Ishikawa (cell line): ENCODE measurements at regions not wholly inside any gene's neighbourhood (a gene's known extent, or its start where the extent isn't known, plus 50 kb on each side); places are given as distances from the start of the nearest gene placed in this dataset.

Experiments
- CEBPB ChIP-seq: IDR thresholded peaks from 2 replicates; pipeline ENCODE4 v1.6.1; 2012
- CREB1 ChIP-seq: IDR thresholded peaks from 2 replicates; pipeline ENCODE4 v1.6.1; 2012; ENCODE audit warnings: low read depth
- EGR1 ChIP-seq: IDR thresholded peaks from 2 replicates; pipeline ENCODE4 v1.6.1; 2012
- EP300 ChIP-seq: IDR thresholded peaks from 2 replicates; pipeline ENCODE4 v1.6.1; 2012; ENCODE audit warnings: borderline replicate concordance
- FOXM1 ChIP-seq: IDR thresholded peaks from 2 replicates; pipeline ENCODE4 v1.6.1; 2012; ENCODE audit warnings: low read depth, borderline replicate concordance
- MAX ChIP-seq: IDR thresholded peaks from 2 replicates; pipeline ENCODE4 v1.6.1; 2012
- NFIC ChIP-seq: IDR thresholded peaks from 2 replicates; pipeline ENCODE4 v1.6.1; 2012
- RAD21 ChIP-seq: IDR thresholded peaks from 2 replicates; pipeline ENCODE4 v1.6.1; 2012; ENCODE audit warnings: low read depth
- TAF1 ChIP-seq: IDR thresholded peaks from 2 replicates; pipeline ENCODE4 v1.6.1; 2012; ENCODE audit warnings: low read depth, mild to moderate bottlenecking
- TCF12 ChIP-seq: IDR thresholded peaks from 2 replicates; pipeline ENCODE4 v1.6.1; 2012; ENCODE audit warnings: low read depth
- TEAD4 ChIP-seq: IDR thresholded peaks from 2 replicates; pipeline ENCODE4 v1.6.1; 2012
- USF1 ChIP-seq: IDR thresholded peaks from 2 replicates; pipeline ENCODE4 v1.6.1; 2012
- YY1 ChIP-seq: IDR thresholded peaks from 2 replicates; pipeline ENCODE4 v1.6.1; 2012; ENCODE audit warnings: low read depth
- ZBTB7A ChIP-seq: IDR thresholded peaks from 2 replicates; pipeline ENCODE4 v1.6.1; 2012; ENCODE audit warnings: low read depth
- TF ChIP-seq, protein P1 (sequence below): IDR thresholded peaks from 2 replicates; pipeline ENCODE4 v1.6.1; 2012; ENCODE audit warnings: low read depth, mild to moderate bottlenecking

DNA sequence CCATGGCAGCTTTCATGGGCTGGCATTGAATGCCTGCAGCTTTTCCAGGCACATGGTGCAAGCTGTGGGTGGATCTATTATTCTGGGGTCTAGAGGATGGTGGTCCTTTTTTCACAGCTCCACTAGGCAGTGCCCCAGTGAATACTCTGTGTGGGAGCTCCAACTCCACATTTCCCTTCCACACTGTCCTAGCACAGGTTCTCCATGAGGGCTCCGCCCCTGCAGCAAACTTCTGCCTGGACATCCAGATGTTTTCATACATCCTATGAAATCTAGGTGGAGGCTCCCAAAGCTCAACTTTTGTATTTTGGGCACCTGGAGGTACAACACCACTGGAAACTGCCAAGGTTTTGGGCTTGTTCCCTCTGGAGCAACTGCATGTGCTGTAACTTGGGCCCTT is 450.6 kb downstream of the LMO7 start:
- TF ChIP-seq TAF1 (no peak), CREB1 (no peak), NFIC (no peak), TCF12 (no peak)

- TF ChIP-seq RAD21 (no peak), MAX (no peak)
Observed at GRCh38 chr13:76067850-76068249, 431.7 kb downstream of the LMO7 start.

- TF ChIP-seq RAD21 (no peak), USF1 (no peak), EP300 (no peak), CEBPB (no peak), FOXM1 (no peak), CREB1 (no peak), YY1 (no peak), EGR1 (no peak), TCF12 (no peak)
Observed at GRCh38 chr13:76053181-76053580, 417.1 kb downstream of the LMO7 start.

DNA sequence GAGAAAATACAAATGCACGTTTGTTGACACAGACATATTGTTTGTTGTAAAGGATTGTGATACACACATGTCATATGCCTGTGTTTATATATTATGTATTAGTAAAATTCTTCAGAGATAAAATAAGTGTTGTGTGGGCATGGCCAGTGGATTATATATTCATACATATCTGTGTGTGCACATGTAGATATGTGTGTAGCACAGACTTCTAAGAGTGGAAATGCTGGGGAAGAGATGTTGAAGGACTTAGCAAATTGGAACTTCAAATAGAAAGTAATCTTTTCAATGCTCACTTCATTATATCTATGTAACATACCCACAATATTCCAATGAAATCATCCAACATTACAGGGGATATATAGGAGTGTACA is 413.2 kb downstream of the LMO7 start:
- TF ChIP-seq, protein P1, sequence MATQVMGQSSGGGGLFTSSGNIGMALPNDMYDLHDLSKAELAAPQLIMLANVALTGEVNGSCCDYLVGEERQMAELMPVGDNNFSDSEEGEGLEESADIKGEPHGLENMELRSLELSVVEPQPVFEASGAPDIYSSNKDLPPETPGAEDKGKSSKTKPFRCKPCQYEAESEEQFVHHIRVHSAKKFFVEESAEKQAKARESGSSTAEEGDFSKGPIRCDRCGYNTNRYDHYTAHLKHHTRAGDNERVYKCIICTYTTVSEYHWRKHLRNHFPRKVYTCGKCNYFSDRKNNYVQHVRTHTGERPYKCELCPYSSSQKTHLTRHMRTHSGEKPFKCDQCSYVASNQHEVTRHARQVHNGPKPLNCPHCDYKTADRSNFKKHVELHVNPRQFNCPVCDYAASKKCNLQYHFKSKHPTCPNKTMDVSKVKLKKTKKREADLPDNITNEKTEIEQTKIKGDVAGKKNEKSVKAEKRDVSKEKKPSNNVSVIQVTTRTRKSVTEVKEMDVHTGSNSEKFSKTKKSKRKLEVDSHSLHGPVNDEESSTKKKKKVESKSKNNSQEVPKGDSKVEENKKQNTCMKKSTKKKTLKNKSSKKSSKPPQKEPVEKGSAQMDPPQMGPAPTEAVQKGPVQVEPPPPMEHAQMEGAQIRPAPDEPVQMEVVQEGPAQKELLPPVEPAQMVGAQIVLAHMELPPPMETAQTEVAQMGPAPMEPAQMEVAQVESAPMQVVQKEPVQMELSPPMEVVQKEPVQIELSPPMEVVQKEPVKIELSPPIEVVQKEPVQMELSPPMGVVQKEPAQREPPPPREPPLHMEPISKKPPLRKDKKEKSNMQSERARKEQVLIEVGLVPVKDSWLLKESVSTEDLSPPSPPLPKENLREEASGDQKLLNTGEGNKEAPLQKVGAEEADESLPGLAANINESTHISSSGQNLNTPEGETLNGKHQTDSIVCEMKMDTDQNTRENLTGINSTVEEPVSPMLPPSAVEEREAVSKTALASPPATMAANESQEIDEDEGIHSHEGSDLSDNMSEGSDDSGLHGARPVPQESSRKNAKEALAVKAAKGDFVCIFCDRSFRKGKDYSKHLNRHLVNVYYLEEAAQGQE, result no peak
- TF ChIP-seq EGR1 (no peak), RAD21 (no peak), FOXM1 (no peak), USF1 (no peak), TEAD4 (no peak), ZBTB7A (no peak)

GRCh38 chr13:76048675-76049375 is 412.7 kb downstream of the LMO7 start:
- TF ChIP-seq, protein P1, result no peak
- TF ChIP-seq TAF1 (no peak), CREB1 (no peak), EP300 (no peak), NFIC (no peak), EGR1 (no peak), FOXM1 (no peak), USF1 (no peak), RAD21 (no peak)

GRCh38 chr13:76048131-76048530 is 412.0 kb downstream of the LMO7 start:
- TF ChIP-seq EP300 (no peak), TEAD4 (no peak), TCF12 (no peak), USF1 (no peak), NFIC (no peak), MAX (no peak)

DNA sequence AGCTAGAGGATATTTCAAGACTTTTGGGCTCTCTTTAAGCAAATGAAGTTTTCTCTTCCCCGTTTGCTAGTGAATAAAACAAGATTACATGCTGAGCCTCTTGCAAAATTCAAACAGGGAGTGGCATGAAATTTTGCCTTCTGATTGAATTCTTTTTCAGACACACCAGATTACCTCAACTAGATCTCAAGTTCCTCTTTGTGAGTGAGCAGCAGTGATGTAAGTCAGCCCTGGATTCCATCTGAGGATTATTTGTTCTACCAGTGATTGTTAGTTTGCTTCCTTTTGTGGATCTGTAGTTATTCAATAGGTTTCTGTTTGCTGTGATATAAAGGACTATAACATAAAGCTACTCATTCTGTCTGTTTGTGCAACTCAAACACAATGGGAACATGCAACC is 407.7 kb downstream of the LMO7 start:
- TF ChIP-seq RAD21 (no peak), EP300 (no peak), CREB1 (no peak), YY1 (no peak), TCF12 (no peak), ZBTB7A (no peak), USF1 (no peak), CEBPB (no peak), FOXM1 (no peak), TEAD4 (no peak)
